Inflammatory macrophage (primary cell): ENCODE measurements at regions not wholly inside any gene's neighbourhood (a gene's known extent, or its start where the extent isn't known, plus 50 kb on each side); places are given as distances from the start of the nearest gene placed in this dataset.
"Not testable (repeated sequence)": the region's sequence is repeated elsewhere in the genome, so short reads cannot be mapped to it uniquely, and the experiment has no call there.

Experiments
- DNase-seq, 2 donors: peaks; one replicate each; pipeline ENCODE4 v3.0.0-alpha.2; 2020 to 2022

DNA sequence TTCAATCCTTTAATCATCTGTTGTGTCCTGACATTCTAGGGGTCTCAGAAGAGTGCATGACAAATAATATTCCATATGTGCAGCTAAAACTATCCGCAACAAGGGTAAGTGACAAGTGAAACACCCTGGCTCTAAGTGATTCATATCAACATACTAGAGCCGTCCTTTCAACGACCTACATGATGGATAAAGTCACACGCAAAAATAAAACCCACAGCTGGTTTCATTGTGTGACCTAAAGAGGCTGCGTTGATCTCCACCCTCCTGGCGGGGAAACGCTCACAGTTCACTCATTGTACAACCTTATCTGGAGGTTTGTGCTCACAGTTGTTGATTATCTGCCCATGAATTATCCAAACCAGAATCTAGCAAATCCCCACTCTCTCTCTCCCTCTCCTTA, 365.3 kb upstream of the PKN2 start:
- DNase-seq = no peak

- no peak for DNase-seq
Measured at GRCh38 chr1:88320291-88320690, 363.8 kb upstream of the PKN2 start.

- no peak for DNase-seq
Measured at GRCh38 chr1:88321706-88322105, 362.4 kb upstream of the PKN2 start.

DNA sequence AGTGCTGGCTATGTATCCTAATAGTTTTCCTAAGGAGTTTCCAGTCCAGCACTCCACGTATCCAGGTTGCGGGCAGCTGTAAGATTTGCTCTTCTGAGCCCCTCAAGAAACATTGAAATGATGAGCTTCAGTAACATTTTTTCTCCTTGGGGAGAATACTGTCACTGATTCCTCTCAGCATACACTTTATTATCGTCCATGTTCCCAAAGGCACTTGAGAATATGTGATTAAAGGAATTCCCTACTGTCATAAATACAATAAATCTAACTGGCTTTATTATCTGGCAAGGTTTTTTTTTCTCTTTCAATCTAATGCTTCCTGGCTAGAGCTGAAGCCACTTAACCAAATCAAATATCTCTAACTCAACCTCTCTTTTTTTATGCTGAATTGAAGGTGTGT, 359.2 kb upstream of the PKN2 start:
- DNase-seq = no peak

- no peak for DNase-seq
Measured at GRCh38 chr1:88327391-88328267, 356.4 kb upstream of the PKN2 start.

- no peak for DNase-seq
Measured at GRCh38 chr1:88330201-88330600, 353.9 kb upstream of the PKN2 start.

- DNase-seq = no peak
Measured at GRCh38 chr1:88333086-88333695, 350.9 kb upstream of the PKN2 start.

DNA sequence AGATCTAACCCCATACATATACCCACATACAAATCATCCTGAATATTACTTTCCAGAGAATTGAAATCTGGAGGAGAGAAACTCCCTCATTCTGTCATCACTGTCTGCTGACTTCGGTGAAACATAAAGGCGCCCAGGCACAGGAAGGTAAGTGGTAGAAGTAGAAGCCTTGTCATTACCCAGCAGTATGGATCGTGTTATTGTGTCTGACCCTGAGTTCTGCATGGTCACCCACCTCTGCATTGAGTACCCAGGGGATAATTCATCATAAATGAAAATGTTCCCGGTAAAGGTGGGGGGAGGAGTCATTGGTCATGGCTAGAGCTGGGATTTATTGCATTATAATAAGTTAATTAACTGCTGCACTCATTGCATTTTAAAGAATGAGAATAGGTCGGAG, 342.6 kb upstream of the PKN2 start:
- DNase-seq = no peak

GRCh38 chr1:88342081-88342480, 342.0 kb upstream of the PKN2 start:
- not testable (repeated sequence) for DNase-seq

DNA sequence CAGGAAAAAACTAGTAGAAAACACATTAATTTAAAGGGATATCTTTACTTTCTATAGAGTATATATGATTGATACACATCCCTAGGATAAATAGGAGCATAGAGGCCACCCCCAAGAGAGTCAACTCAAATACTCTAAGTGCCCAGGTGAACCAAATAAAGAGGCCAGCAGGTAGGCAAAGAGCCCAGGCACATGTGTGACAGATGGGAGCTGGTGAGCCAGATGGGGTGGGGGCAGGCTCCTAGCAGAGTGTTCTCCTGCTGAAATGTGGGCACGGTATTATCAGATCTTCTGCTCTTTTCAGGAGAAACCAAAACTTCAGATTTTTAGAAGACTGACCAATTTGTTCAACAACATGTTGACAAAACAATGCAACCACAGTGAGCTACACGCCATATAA, 333.4 kb upstream of the PKN2 start:
- no peak for DNase-seq

DNA sequence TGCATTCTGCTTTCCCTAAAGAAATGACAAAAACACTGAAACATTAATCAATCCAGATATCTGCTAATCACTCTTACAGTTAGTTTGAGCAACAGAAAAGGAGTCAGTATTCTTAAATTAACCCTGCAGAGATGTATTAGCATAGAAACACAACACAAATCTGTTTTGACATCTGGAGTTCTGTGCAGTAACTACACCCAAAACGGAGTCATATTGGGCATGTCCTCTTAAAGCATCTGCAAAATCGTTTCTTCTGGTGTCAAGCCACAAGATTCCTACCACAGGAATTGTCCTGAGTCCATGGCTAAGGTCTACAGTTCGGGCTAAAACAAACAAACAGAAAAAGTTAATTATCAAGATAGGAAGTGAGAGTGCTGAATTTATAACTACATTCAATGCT, 332.1 kb upstream of the PKN2 start:
- DNase-seq = no peak

DNA sequence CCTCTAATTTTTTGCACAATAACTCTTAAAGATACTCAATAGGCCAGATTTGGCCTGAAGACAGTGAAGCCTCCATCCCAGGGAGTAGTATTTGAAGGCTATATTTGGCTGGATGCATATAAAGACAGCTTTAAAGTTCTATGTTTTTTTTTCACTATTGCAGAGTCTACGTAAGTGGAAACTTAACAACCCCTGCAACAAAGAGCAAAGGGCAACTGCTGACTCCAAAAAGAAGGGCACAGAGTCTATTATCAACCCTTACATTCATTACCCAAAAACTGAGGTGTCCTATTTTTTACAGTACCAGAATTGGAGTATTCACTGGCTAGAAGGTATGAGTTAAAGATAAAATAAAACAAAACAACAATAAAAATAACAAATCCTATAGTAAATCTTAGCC, 329.8 kb upstream of the PKN2 start:
- no peak for DNase-seq

GRCh38 chr1:88357729-88358128, 326.3 kb upstream of the PKN2 start:
- DNase-seq = no peak

- DNase-seq = no peak
Measured at GRCh38 chr1:88371436-88372023, 312.5 kb upstream of the PKN2 start.

DNA sequence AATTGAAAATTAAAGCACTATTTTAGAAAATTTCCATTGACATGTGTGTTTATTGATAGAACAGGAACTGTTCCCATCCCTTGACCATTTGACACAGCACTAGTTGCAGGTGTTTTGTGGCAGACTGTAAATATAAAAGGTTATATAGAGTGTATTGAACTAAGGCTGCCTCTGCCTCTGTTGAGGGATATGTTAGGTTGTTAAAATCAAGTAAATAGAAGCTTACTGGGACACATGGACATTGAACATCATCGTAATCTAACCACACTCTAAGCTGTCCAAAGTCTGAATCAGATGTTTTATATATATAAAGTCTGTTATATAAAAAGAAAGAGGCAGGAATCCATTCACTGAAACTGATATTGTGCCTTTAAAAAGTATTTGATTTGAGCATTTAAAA, 308.1 kb upstream of the PKN2 start:
- DNase-seq = no peak

GRCh38 chr1:88376421-88376820, 307.7 kb upstream of the PKN2 start:
- DNase-seq = no peak

DNA sequence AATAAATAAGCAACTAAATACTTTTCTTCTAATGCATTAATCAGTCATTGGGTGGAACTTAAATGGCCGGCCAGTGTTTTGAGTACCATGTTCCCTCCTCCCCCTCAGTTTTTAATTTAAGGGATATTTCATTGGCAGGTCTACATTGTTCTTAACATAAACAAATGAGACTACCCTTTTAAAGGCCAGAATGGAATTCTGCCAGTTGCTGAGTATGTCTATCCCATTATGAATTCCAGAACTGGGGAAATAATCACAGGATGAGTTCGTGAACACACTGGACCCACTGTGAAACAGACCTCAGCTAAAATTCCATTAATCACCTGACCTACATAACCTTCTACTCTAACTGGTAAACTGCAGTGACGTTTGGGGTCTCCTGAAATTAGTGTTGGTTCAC, 305.5 kb upstream of the PKN2 start:
- DNase-seq = no peak

DNA sequence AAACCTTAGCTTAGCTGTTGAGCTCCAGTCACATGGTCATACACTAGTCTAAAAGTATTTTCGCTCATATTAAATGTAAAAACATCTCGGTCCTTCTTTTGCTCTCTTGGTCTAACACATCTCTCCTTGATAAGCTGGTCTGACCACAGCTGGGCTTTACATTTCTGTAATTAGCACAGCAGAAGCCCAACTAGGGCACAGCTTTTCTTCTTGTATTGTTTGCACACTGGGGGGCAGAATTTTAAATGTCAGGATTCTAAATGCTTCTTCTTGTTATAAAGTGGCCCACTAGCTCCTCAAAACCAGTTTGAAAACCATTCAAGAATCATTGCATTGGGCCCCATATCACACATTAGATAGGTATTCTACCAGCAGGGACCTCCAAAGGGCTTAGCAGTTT, 289.1 kb upstream of the PKN2 start:
- no peak for DNase-seq

- DNase-seq = no peak
Measured at GRCh38 chr1:88398338-88398737, 285.7 kb upstream of the PKN2 start.

DNA sequence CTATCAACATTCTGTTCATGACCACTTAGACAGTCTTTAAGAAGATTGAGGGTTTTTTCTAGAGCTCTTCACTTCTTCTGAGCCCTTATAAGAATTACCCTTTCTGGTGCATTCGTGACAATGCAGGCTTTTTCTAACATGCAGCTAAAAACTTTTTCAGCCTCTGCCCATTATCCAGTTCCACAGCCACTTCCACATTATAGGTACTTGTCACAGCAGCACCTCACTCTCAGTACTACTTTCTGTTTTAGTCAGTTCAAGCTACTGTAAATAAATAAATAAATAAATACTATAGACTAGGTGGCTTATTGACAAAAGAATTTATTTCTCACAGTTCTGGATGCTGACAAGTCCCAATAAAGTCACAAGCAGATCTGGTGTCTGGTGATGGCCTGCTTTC, 284.4 kb upstream of the PKN2 start:
- DNase-seq = no peak

DNA sequence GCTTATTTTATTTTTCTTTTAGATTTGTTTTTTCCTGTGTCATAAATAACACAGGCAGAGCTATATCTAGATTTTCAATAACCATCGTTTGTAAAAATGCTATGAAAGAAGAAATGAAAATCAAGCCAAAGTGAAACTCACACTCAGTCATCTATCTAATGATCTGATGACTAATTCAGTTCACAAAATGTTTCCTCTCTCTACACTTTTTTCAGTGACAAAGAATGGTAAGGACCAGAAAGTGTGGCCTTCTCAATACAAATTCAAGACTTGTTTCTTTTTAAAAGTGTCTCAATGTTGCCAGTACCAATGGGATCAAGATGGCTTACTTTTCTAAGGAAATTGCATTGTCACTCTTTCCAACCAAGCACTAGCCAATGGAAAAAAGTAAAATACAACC, 282.8 kb upstream of the PKN2 start:
- DNase-seq = no peak

DNA sequence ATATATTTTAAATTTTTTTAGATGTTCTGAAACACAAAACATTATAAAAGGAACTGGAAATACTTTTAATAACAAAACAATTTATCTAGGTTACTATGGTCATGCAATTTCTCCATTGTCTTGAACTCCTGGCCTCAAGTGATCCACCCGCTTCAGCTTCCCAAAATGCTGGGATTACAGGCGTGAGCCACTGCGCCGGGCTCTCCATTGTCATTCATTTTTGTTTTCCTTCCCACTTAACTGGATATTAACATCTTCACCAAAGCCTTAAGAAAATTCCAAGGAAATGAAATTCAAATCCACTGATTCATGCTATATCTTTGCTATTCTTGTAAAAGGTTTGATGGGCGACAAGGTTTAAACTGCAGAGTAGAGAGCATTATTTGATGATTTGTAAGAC, 279.5 kb upstream of the PKN2 start:
- DNase-seq = no peak

- no peak for DNase-seq
Measured at GRCh38 chr1:88407248-88407647, 276.8 kb upstream of the PKN2 start.

DNA sequence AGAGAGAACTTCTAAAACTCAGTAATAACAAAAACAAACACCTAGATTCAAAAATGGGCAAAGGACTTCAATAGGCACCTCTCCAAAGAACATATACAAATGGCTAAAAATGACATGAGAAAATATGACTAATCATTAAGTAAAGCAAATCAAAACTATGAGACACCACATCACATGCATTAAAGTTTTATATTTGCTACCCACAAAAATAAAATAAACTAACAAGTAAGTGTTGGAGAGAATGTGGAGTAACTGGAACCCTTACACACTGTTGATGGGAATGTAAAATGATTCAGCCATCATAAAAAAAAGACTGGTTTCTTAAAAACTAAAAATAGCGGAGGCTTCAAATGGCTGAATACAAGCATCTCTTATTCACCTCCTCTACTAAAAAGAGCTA, 262.1 kb upstream of the PKN2 start:
- no peak for DNase-seq
